ENCODE measurements at regions not wholly inside any gene's neighbourhood (a gene's known extent, or its start where the extent isn't known, plus 50 kb on each side); places are given as distances from the start of the nearest gene placed in this dataset.

DNA sequence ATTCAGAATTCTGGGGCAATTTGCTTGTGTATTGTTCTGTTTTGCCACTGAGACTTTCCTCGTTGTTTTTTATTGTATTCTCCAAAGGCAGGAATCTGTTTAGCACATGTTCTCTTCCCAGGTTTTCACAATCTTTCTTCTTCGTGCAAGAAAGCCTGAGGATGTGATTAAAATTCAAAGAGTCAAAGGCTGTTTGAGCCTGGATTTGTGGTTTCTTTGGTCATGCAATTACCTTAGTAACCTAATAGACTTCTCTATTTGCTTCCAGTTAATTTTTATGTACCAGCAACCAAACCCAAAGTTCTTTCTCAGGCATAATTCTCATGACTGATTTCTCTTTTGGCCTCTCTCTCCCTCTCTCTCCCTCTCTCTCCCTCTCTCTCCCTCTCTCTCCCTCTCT is 1420.1 kb upstream of the TENM3 start:
- H2BK15ac ChIP-seq (ENCODE audit: low read length): no peak overlapping the region
- DNase-seq (ENCODE audit: low spot score): no peak
- H3K27ac ChIP-seq (replicated peaks; ENCODE audit: low read length): no peak overlapping the region
- no peak overlapping the region for H2AFZ ChIP-seq (ENCODE audit: low read length)
- H2BK12ac ChIP-seq (ENCODE audit: low read length): no peak overlapping the region
- H3K14ac ChIP-seq (ENCODE audit: low read length): no peak overlapping the region
- no peak overlapping the region for H2AK5ac ChIP-seq (ENCODE audit: low read depth, low read length)
- no peak overlapping the region for H4K8ac ChIP-seq (ENCODE audit: low read depth, low read length)
- no peaks in the 10 kb centered on the region for H3K9me3 ChIP-seq (replicated peaks in 1 of 2; ENCODE audit: control insufficient read depth in 2 of 2, insufficient read depth in 1 of 2, low read depth in 1 of 2, low read length in 2 of 2)
- H2BK120ac ChIP-seq (ENCODE audit: low read depth, low read length): no peak overlapping the region
- H4K91ac ChIP-seq (ENCODE audit: low read depth, low read length, poor library complexity): no peak overlapping the region
- H3K18ac ChIP-seq (ENCODE audit: low read length): no peak overlapping the region
- H3K79me1 ChIP-seq (ENCODE audit: low read depth, low read length): no peaks in the 10 kb centered on the region
- H3K4me1 ChIP-seq (ENCODE audit: control insufficient read depth in 2 of 2, insufficient read depth in 1 of 2, low read depth in 1 of 2, low read length in 2 of 2): peaks cover 2 to 4% of the 10 kb centered on the region in 2 donors
- H3K4ac ChIP-seq (ENCODE audit: low read length): no peak overlapping the region
- no CpG with 5 or more reads among the region's 2 CpGs for WGBS, 2 donors (ENCODE audit: extremely low coverage in 2 of 2, insufficient read length in 2 of 2, insufficient replicate concordance in 1 of 2)
- H3K27me3 ChIP-seq (ENCODE audit: control insufficient read depth in 3 of 3, insufficient read depth in 3 of 3, low read depth in 1 of 3, low read length in 3 of 3): no peaks in the 10 kb centered on the region
- H3K36me3 ChIP-seq (replicated peaks in 1 of 2; ENCODE audit: control insufficient read depth in 2 of 2, insufficient read depth in 2 of 2, low read length in 2 of 2): no peaks in the 10 kb centered on the region
- H3K23ac ChIP-seq (ENCODE audit: low read depth, low read length, poor library complexity): no peak overlapping the region
- no peak overlapping the region for H3K4me3 ChIP-seq (ENCODE audit: low read length in 2 of 2)
- no peak overlapping the region for H2BK5ac ChIP-seq (ENCODE audit: low read length)
- H3K4me2 ChIP-seq (ENCODE audit: insufficient read depth, low read length, poor library complexity, severe bottlenecking): no peak overlapping the region
- H3K9ac ChIP-seq (ENCODE audit: low read depth, low read length, poor library complexity): no peak overlapping the region

DNA sequence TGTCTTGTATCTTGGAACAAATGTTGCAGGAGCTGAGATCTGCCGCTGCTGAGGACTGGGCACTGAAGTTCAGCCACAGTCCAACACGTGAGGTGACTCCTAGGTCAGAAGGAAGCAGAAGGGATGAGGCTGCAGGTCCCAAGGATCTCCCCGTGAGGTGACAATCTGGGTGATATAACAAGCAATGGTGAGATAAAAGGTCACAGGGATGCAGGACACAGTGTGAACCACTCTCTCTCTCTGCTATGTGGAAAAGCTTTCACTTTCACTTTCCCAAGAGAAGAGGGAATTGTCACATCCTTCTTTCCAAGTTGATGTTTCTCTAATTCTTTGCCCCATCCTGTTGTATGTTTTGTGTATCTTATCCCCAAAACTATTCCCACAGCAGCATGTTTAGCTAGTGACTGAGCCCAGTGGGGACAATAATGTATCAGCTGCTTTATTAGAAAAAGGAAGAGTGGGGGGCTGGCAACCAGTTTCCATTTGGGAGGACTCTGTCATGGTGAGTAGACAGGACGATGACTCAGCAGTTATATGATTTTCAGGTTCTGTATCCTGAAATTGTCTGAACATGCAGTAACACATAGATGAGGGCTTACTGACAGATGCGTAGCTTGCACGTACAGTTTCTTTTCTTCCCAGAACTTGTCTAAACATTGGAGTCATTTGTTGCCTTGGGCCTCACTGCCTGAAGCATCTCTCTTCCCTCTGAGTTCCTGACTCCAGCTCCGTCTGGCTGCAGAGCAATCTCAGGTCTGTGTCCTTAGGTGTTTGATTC is 1415.8 kb upstream of the TENM3 start:
- no peak overlapping the region for H4K91ac ChIP-seq (ENCODE audit: low read depth, low read length, poor library complexity)
- peak overlapping the region; percentile 88 for H2AFZ ChIP-seq (ENCODE audit: low read length)
- H3K4me3 ChIP-seq (ENCODE audit: low read length in 2 of 2): no peak overlapping the region
- no peaks in the 10 kb centered on the region for H3K36me3 ChIP-seq (replicated peaks in 1 of 2; ENCODE audit: control insufficient read depth in 2 of 2, insufficient read depth in 2 of 2, low read length in 2 of 2)
- H3K4me2 ChIP-seq (ENCODE audit: insufficient read depth, low read length, poor library complexity, severe bottlenecking): no peak overlapping the region
- H2AK5ac ChIP-seq (ENCODE audit: low read depth, low read length): no peak overlapping the region
- no peaks in the 10 kb centered on the region for H3K79me1 ChIP-seq (ENCODE audit: low read depth, low read length)
- H3K4me1 ChIP-seq (ENCODE audit: control insufficient read depth in 2 of 2, insufficient read depth in 1 of 2, low read depth in 1 of 2, low read length in 2 of 2): peaks cover 2 to 4% of the 10 kb centered on the region in 2 donors
- no peak overlapping the region for H2BK12ac ChIP-seq (ENCODE audit: low read length)
- H3K23ac ChIP-seq (ENCODE audit: low read depth, low read length, poor library complexity): no peak overlapping the region
- no peak overlapping the region for H4K8ac ChIP-seq (ENCODE audit: low read depth, low read length)
- H3K14ac ChIP-seq (ENCODE audit: low read length): no peak overlapping the region
- H2BK15ac ChIP-seq (ENCODE audit: low read length): no peak overlapping the region
- no peaks in the 10 kb centered on the region for H3K9me3 ChIP-seq (replicated peaks in 1 of 2; ENCODE audit: control insufficient read depth in 2 of 2, insufficient read depth in 1 of 2, low read depth in 1 of 2, low read length in 2 of 2)
- no peak overlapping the region for H2BK5ac ChIP-seq (ENCODE audit: low read length)
- H2BK120ac ChIP-seq (ENCODE audit: low read depth, low read length): no peak overlapping the region
- no peaks in the 10 kb centered on the region for H3K27me3 ChIP-seq (ENCODE audit: control insufficient read depth in 3 of 3, insufficient read depth in 3 of 3, low read depth in 1 of 3, low read length in 3 of 3)
- H3K27ac ChIP-seq (replicated peaks; ENCODE audit: low read length): no peak overlapping the region
- no peak for DNase-seq (ENCODE audit: low spot score)
- H3K9ac ChIP-seq (ENCODE audit: low read depth, low read length, poor library complexity): no peak overlapping the region
- no peak overlapping the region for H3K4ac ChIP-seq (ENCODE audit: low read length)
- no peak overlapping the region for H3K18ac ChIP-seq (ENCODE audit: low read length)
- no CpG with 5 or more reads among the region's 7 CpGs for WGBS, 2 donors (ENCODE audit: extremely low coverage in 2 of 2, insufficient read length in 2 of 2, insufficient replicate concordance in 1 of 2)

DNA sequence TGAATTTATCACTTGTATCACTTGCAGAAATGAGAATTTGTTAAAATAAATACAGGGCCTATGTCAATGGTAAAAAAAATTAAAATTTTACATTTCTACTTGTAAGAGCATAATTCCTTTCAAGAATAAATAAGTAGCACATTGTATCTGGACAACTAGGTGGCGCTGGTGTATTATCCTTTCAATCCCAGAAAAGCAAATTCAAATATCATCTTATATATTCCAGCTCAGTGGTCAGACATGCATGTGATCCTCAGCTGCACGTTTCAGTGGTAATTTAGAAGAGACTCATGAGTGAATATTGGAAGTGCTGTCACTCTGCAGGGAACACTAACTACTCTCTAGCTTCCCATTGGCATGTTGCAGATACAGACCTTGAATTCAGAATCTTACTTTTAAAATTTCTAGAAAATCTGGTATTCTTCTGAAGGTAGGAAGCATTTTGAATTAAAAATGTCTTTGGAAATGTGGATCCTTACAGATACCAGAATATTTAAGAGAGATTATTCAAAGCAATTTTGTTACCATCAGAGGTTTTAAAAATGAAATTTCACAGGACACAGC is 1414.7 kb upstream of the TENM3 start:
- no CpG with 5 or more reads among the region's 2 CpGs for WGBS, 2 donors (ENCODE audit: extremely low coverage in 2 of 2, insufficient read length in 2 of 2, insufficient replicate concordance in 1 of 2)
- Histone ChIP-seq H2BK5ac (ENCODE audit: low read length) (no peak overlapping the region), H3K4me2 (ENCODE audit: insufficient read depth, low read length, poor library complexity, severe bottlenecking) (no peak overlapping the region), H3K9ac (ENCODE audit: low read depth, low read length, poor library complexity) (no peak overlapping the region), H4K91ac (ENCODE audit: low read depth, low read length, poor library complexity) (no peak overlapping the region), H2AK5ac (ENCODE audit: low read depth, low read length) (no peak overlapping the region), H3K18ac (ENCODE audit: low read length) (no peak overlapping the region), H3K14ac (ENCODE audit: low read length) (no peak overlapping the region), H3K36me3 (replicated peaks in 1 of 2; ENCODE audit: control insufficient read depth in 2 of 2, insufficient read depth in 2 of 2, low read length in 2 of 2) (no peaks in the 10 kb centered on the region), H3K9me3 (replicated peaks in 1 of 2; ENCODE audit: control insufficient read depth in 2 of 2, insufficient read depth in 1 of 2, low read depth in 1 of 2, low read length in 2 of 2) (no peaks in the 10 kb centered on the region), H2BK120ac (ENCODE audit: low read depth, low read length) (no peak overlapping the region), H2BK12ac (ENCODE audit: low read length) (no peak overlapping the region), H3K79me1 (ENCODE audit: low read depth, low read length) (no peaks in the 10 kb centered on the region), H3K4me3 (ENCODE audit: low read length in 2 of 2) (no peak overlapping the region), H3K4me1 (ENCODE audit: control insufficient read depth in 2 of 2, insufficient read depth in 1 of 2, low read depth in 1 of 2, low read length in 2 of 2) (peaks cover 2 to 4% of the 10 kb centered on the region in 2 donors), H3K27ac (replicated peaks; ENCODE audit: low read length) (no peak overlapping the region), H3K23ac (ENCODE audit: low read depth, low read length, poor library complexity) (no peak overlapping the region), H3K27me3 (ENCODE audit: control insufficient read depth in 3 of 3, insufficient read depth in 3 of 3, low read depth in 1 of 3, low read length in 3 of 3) (no peaks in the 10 kb centered on the region), H2BK15ac (ENCODE audit: low read length) (no peak overlapping the region), H4K8ac (ENCODE audit: low read depth, low read length) (no peak overlapping the region), H3K4ac (ENCODE audit: low read length) (no peak overlapping the region), H2AFZ (ENCODE audit: low read length) (peak overlapping the region; percentile 56)
- peak; percentile 40 for DNase-seq (ENCODE audit: low spot score)

DNA sequence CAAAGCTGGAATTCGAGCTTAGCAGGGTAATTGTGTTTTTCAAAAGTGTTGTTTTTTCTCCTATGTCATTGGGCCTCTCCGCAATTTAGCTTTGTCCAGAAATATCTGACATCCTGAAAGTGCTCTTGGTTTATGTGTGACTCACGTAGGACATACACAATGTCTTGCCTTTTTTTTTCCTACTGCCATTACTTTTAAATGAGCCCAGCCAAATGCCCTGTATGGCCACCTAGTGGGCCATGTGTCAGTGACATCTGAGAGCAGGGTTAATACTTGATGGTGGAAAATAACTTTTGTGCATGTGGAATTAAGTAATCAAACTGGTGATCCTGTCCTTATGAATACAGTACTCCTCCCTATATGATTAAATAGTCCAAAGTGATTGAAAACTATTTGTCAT is 1411.1 kb upstream of the TENM3 start:
- no CpG with 5 or more reads among the region's 3 CpGs for WGBS, 2 donors (ENCODE audit: extremely low coverage in 2 of 2, insufficient read length in 2 of 2, insufficient replicate concordance in 1 of 2)
- no peak overlapping the region for H3K9ac ChIP-seq (ENCODE audit: low read depth, low read length, poor library complexity)

More for the DNA sequence above, 1411.1 kb upstream of the TENM3 start:
- no peak overlapping the region for H3K23ac ChIP-seq (ENCODE audit: low read depth, low read length, poor library complexity)
- no peak overlapping the region for H2BK5ac ChIP-seq (ENCODE audit: low read length)
- H2AFZ ChIP-seq (ENCODE audit: low read length): no peak overlapping the region
- DNase-seq (ENCODE audit: low spot score): no peak
- no peak overlapping the region for H3K4me2 ChIP-seq (ENCODE audit: insufficient read depth, low read length, poor library complexity, severe bottlenecking)
- no peaks in the 10 kb centered on the region for H3K9me3 ChIP-seq (replicated peaks in 1 of 2; ENCODE audit: control insufficient read depth in 2 of 2, insufficient read depth in 1 of 2, low read depth in 1 of 2, low read length in 2 of 2)
- no peak overlapping the region for H3K27ac ChIP-seq (replicated peaks; ENCODE audit: low read length)
- H4K8ac ChIP-seq (ENCODE audit: low read depth, low read length): no peak overlapping the region
- no peak overlapping the region for H3K14ac ChIP-seq (ENCODE audit: low read length)
- H2AK5ac ChIP-seq (ENCODE audit: low read depth, low read length): no peak overlapping the region
- no peak overlapping the region for H3K4ac ChIP-seq (ENCODE audit: low read length)
- H4K91ac ChIP-seq (ENCODE audit: low read depth, low read length, poor library complexity): no peak overlapping the region
- H3K27me3 ChIP-seq (ENCODE audit: control insufficient read depth in 3 of 3, insufficient read depth in 3 of 3, low read depth in 1 of 3, low read length in 3 of 3): no peaks in the 10 kb centered on the region
- H3K4me3 ChIP-seq (ENCODE audit: low read length in 2 of 2): no peak overlapping the region
- no peaks in the 10 kb centered on the region for H3K79me1 ChIP-seq (ENCODE audit: low read depth, low read length)
- no peak overlapping the region for H2BK15ac ChIP-seq (ENCODE audit: low read length)
- no peak overlapping the region for H3K18ac ChIP-seq (ENCODE audit: low read length)
- H2BK120ac ChIP-seq (ENCODE audit: low read depth, low read length): no peak overlapping the region
- H3K4me1 ChIP-seq (ENCODE audit: control insufficient read depth in 2 of 2, insufficient read depth in 1 of 2, low read depth in 1 of 2, low read length in 2 of 2): peaks cover 2 to 4% of the 10 kb centered on the region in 2 donors
- H3K36me3 ChIP-seq (replicated peaks in 1 of 2; ENCODE audit: control insufficient read depth in 2 of 2, insufficient read depth in 2 of 2, low read length in 2 of 2): no peaks in the 10 kb centered on the region
- no peak overlapping the region for H2BK12ac ChIP-seq (ENCODE audit: low read length)

Data from neuronal stem cell (in vitro differentiated cells).